Heart right ventricle (tissue), 16 donors: ENCODE measurements at regions not wholly inside any gene's neighbourhood (a gene's known extent, or its start where the extent isn't known, plus 50 kb on each side); places are given as distances from the start of the nearest gene placed in this dataset.

Source experiments
- ATAC-seq, 8 donors: fragments of 200-7000 bp; cut with Tn5 transposase; one replicate each; pipeline ENCODE4 v1.9.1; 2020; ENCODE audit warnings: mild to moderate bottlenecking in 8 of 8, moderate library complexity in 8 of 8, moderate number of reproducible peaks in 1 of 8
- DNase-seq, 2 donors: peaks; one replicate each; pipeline ENCODE4 v3.0.0-alpha.2; 2020
- H3K27ac ChIP-seq, 10 donors: fragments of 200-600 bp; sonication (generic) in 2 of 10; one replicate each; pipeline versions ENCODE4 v1.5.0 to v1.8.0; 2020 to 2022; ENCODE audit warnings: mild to moderate bottlenecking in 3 of 10
- H3K27me3 ChIP-seq, 7 donors: fragments of 200-600 bp; one replicate each; pipeline ENCODE4 v1.8.0; 2021 to 2022; ENCODE audit warnings: mild to moderate bottlenecking in 2 of 7
- H3K36me3 ChIP-seq, 9 donors: fragments of 200-600 bp; sonication (generic) in 1 of 9; one replicate each; pipeline versions ENCODE4 v1.5.0 to v1.8.0; 2020 to 2022; ENCODE audit warnings: mild to moderate bottlenecking in 2 of 9
- H3K4me1 ChIP-seq, 9 donors: fragments of 200-600 bp; sonication (generic) in 1 of 9; one replicate each; pipeline versions ENCODE4 v1.5.0 to v1.8.0; 2020 to 2022; ENCODE audit warnings: mild to moderate bottlenecking in 4 of 9
- H3K4me3 ChIP-seq, 10 donors: fragments of 200-600 bp; sonication (generic) in 2 of 10; one replicate each; pipeline versions ENCODE4 v1.5.0 to v1.8.0; 2020 to 2022; ENCODE audit warnings: mild to moderate bottlenecking in 7 of 10, moderate library complexity in 2 of 10
- H3K9me3 ChIP-seq, 11 donors: fragments of 200-600 bp in 10 of 11; sonication (generic) in 2 of 11; one replicate each; pipeline versions ENCODE4 v1.5.0 to v1.8.0; 2013 to 2022; ENCODE audit warnings: mild to moderate bottlenecking in 2 of 11, control low read depth in 1 of 11, moderate library complexity in 1 of 11
- CTCF ChIP-seq, 9 donors: fragments of 200-600 bp; sonication (generic) in 2 of 9; IDR thresholded peaks; one replicate each; pipeline versions ENCODE4 v1.5.0 to v1.8.0; 2021 to 2022; ENCODE audit warnings: antibody characterized with exemption in 9 of 9, mild to moderate bottlenecking in 5 of 9, moderate library complexity in 1 of 9
- WGBS, 2 donors: extraction: QIAGEN DNeasy Blood & Tissue Kit; methylation state at CpG; one replicate each; pipeline ENCODE4 v1.1.7; 2013; ENCODE audit warnings: inconsistent platforms in 1 of 2; 5-methylcytosine and 5-hydroxymethylcytosine counted together
- intact Hi-C, 10 donors: fragments of 100-400 bp; cut with DNase I; formaldehyde crosslinking; loops; one replicate each; pipeline versions ENCODE4 v1.11.1 to v1.14.2; 2022
- donor health status: Arrhythmogenic right ventricular cardiomyopathy.
- donor health status: ischemic (EF 13 %, LVEDD 7.1; RV severe dilation, severe dysfunction).
- donor health status: healthy with polysubstance abuse.
- donor health status: DM: no; HTN: yes; CAD: no.
- donor health status: DM: no; HTN: no; CAD: no.
- donor health status: ischemic (EF 25% LVEDD 6.9; RV normal size, moderate dysfunction).
- donor health status: ischemic (EF 25% LVEDD 5.7; RV mildly dilated, moderate dysfunction).
- donor health status: healthy.
- donor health status: DM: yes; HTN: yes; CAD: no.
- donor health status: Ischemic cardiomyopathy.
- donor health status: ischemic (EF 35%, LVEDD 5.7; RV mildly dilated, moderate dysfunction).
- donor health status: nonischemic (EF 11% LVEDD 7.7; RV severe dilation, severe dysfunction).
- donor health status: DM: yes; HTN: yes; CAD: no.
- donor health status: PGD.
- donor health status: ischemic (EF 29% LVEDD 5.4; RV normal size, mild dysfunction).
- donor health status: nonischemic (EF 23%, LVEDD 6.1; RV moderate dilation, normal function).

- no peak for TF ChIP-seq CTCF (IDR thresholded peaks at IDR 0.05)
- Histone ChIP-seq H3K4me1 (peaks cover 0 to 11% (median 0%) of the 10 kb centered on the region in 9 donors), H3K9me3 (no peaks in the 10 kb centered on the region), H3K27ac (no peak overlapping the region), H3K27me3 (no peaks in the 10 kb centered on the region), H3K36me3 (no peaks in the 10 kb centered on the region), H3K4me3 (no peak overlapping the region)
- WGBS, 2 donors: 80 to 87% methylated on average over 1 of the region's 1 CpG
- DNase-seq (no peak), ATAC-seq (no peak)
- intact Hi-C loops: no loop called here
Observed at GRCh38 chr18:34965108-34965507, 76.1 kb upstream of the MAPRE2 start.

DNA sequence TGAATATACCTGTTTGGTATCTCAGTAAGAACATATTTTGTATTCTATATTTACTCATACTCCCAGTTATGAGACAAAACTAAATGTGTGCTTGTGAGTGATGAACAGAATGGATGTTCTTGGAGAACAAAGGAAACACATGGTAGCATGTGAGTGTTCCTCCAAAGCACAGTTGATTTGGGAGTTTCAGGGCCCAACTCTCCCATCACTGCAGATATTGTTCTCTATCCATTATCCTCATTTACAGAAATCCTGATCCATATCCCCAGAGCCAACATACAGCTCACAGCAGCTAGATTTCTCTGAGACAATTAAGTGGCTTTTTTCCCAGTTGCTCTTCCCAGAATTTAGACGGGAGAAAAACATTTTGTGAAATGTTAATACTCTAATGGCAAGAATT lies 75.6 kb upstream of the MAPRE2 start:
- peaks cover 0 to 11% (median 0%) of the 10 kb centered on the region in 9 donors for H3K4me1 ChIP-seq
- H3K27ac ChIP-seq: no peak overlapping the region
- no peak for DNase-seq
- ATAC-seq: no peak
- no peaks in the 10 kb centered on the region for H3K9me3 ChIP-seq
- intact Hi-C loops: no loop called here
- TF ChIP-seq CTCF (IDR thresholded peaks at IDR 0.05): no peak
- 67 to 83% methylated on average over 1 of the region's 1 CpG for WGBS, 2 donors
- H3K36me3 ChIP-seq: no peaks in the 10 kb centered on the region
- no peak overlapping the region for H3K4me3 ChIP-seq
- no peaks in the 10 kb centered on the region for H3K27me3 ChIP-seq

GRCh38 chr18:34970106-34970505 lies 71.1 kb upstream of the MAPRE2 start:
- TF ChIP-seq CTCF (IDR thresholded peaks at IDR 0.05): no peak
- H3K4me3 ChIP-seq: no peak overlapping the region
- H3K36me3 ChIP-seq: no peaks in the 10 kb centered on the region
- no peaks in the 10 kb centered on the region for H3K27me3 ChIP-seq
- 62 to 69% methylated on average over 3 of the region's 3 CpGs for WGBS, 2 donors
- DNase-seq (no peak), ATAC-seq (no peak)
- intact Hi-C loops: loop anchor here in 2 of 10 donors (10.0 kb wide), 1 partner anchor 85 kb away; no protein-coding TSS in a partner anchor
- H3K9me3 ChIP-seq: peaks cover 0 to 5% (median 0%) of the 10 kb centered on the region in 11 donors
- no peak overlapping the region for H3K27ac ChIP-seq
- peaks cover 0 to 11% (median 0%) of the 10 kb centered on the region in 9 donors for H3K4me1 ChIP-seq

DNA sequence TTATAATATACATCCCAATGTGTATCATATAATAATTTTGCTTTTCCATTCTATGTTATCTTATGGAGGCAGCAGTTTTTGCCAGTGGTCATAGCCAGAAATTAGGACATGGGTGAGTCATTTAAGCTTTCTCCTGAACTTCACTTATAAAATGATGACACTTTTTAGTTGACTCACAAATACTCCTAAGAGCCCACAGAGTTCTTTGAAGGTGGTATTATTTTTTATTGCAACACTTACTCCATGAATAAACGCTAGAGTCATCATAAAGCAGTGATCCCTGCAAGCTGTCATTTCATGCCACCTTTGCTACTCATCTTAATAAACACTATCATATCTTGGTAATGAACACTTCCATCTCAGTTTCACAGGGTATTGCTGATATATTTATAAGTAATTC lies 69.9 kb upstream of the MAPRE2 start:
- no peak for TF ChIP-seq CTCF (IDR thresholded peaks at IDR 0.05)
- DNase-seq (no peak), ATAC-seq (no peak)
- H3K9me3 ChIP-seq: peaks cover 0 to 5% (median 0%) of the 10 kb centered on the region in 11 donors
- H3K36me3 ChIP-seq: no peaks in the 10 kb centered on the region
- H3K4me3 ChIP-seq: no peak overlapping the region
- intact Hi-C loops: loop anchor here in 2 of 10 donors (10.0 kb wide), 1 partner anchor 87 kb away; no protein-coding TSS in a partner anchor
- WGBS, 2 donors: 70 to 81% methylated on average over 1 of the region's 1 CpG
- H3K4me1 ChIP-seq: peaks cover 0 to 22% (median 7%) of the 10 kb centered on the region in 9 donors
- H3K27me3 ChIP-seq: peaks cover 0 to 10% (median 0%) of the 10 kb centered on the region in 7 donors
- H3K27ac ChIP-seq: no peak overlapping the region
